Vagina (tissue), 2 donors: ENCODE measurements at regions not wholly inside any gene's neighbourhood (a gene's known extent, or its start where the extent isn't known, plus 50 kb on each side); places are given as distances from the start of the nearest gene placed in this dataset.

Experiments
- POLR2A ChIP-seq, 2 donors: fragments of 450-650 bp; IDR thresholded peaks; one replicate each; pipeline ENCODE4 v1.6.1; 2017; ENCODE audit warnings: antibody characterized with exemption in 2 of 2, mild to moderate bottlenecking in 2 of 2, moderate library complexity in 2 of 2
- POLR2AphosphoS5 ChIP-seq, 2 donors: sonication (generic); formaldehyde crosslinking; IDR thresholded peaks; one replicate each; pipeline ENCODE4 v1.9.0; 2017; ENCODE audit warnings: antibody characterized with exemption in 2 of 2, mild to moderate bottlenecking in 2 of 2, low read depth in 1 of 2; ENCODE audit not compliant: insufficient read depth in 1 of 2
- TF ChIP-seq, protein P1 (sequence below), 3 experiments: fragments of 450-650 bp in 2 of 3; fragments of 200-600 bp in 1 of 3; sonication (generic) in 1 of 3; IDR thresholded peaks; one replicate each; pipeline ENCODE4 v1.5.1; 2017 to 2019; ENCODE audit warnings: antibody characterized with exemption in 3 of 3, mild to moderate bottlenecking in 2 of 3, moderate library complexity in 2 of 3

DNA sequence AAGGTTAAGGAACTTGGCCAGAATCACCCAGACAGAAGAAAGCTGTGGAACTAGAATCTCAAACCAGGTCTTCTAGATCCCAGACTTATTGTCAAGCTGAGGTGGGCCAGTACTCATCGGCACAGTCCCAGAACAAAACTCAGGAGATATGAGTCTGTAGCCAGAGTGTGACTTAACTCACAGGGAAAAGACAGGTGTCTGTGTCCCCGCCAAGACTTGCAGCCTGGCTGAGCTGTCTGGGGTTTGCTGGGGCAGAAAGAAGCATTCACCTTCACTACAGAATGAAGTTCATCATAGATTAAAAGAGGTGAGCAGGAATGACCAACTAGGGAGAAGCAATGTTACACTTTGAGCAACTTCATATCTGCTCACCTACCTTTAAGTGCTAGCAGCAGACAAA, 257.2 kb downstream of the FOXO1 start:
- TF ChIP-seq, protein P1, sequence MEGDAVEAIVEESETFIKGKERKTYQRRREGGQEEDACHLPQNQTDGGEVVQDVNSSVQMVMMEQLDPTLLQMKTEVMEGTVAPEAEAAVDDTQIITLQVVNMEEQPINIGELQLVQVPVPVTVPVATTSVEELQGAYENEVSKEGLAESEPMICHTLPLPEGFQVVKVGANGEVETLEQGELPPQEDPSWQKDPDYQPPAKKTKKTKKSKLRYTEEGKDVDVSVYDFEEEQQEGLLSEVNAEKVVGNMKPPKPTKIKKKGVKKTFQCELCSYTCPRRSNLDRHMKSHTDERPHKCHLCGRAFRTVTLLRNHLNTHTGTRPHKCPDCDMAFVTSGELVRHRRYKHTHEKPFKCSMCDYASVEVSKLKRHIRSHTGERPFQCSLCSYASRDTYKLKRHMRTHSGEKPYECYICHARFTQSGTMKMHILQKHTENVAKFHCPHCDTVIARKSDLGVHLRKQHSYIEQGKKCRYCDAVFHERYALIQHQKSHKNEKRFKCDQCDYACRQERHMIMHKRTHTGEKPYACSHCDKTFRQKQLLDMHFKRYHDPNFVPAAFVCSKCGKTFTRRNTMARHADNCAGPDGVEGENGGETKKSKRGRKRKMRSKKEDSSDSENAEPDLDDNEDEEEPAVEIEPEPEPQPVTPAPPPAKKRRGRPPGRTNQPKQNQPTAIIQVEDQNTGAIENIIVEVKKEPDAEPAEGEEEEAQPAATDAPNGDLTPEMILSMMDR (IDR thresholded peaks at IDR 0.05) = no peak
- TF ChIP-seq POLR2AphosphoS5 (IDR thresholded peaks at IDR 0.05; ENCODE audit: insufficient read depth in 1 of 2, low read depth in 1 of 2) (no peak), POLR2A (IDR thresholded peaks at IDR 0.05) (no peak)
